Endothelial cell of umbilical vein (primary cell): ENCODE measurements at regions not wholly inside any gene's neighbourhood (a gene's known extent, or its start where the extent isn't known, plus 50 kb on each side); places are given as distances from the start of the nearest gene placed in this dataset.

Experiments
- BruUV-seq: library from RNA; stranded (reverse); fragments of 400-500 nt; replicated peaks from 2 replicates; lab custom pipeline; 2021; lab: Mats Ljungman, UMichigan
- CTCF ChIA-PET: fragments of 300-600, 350-600 bp; sonication (Branson Sonifier 250); formaldehyde crosslinking; loops from one replicate; lab custom pipeline; 2021; ENCODE audit warnings: antibody characterized with exemption, inconsistent platforms; lab: Charles Lee
- POLR2A ChIA-PET: fragments of 300-600, 350-600 bp; sonication (Branson Sonifier 250); formaldehyde crosslinking; loops from one replicate; lab custom pipeline; 2021; ENCODE audit warnings: antibody characterized with exemption, inconsistent platforms; lab: Charles Lee
- DNase-seq: peaks from one replicate; pipeline ENCODE4 v3.0.0-alpha.2; 2011; ENCODE audit warnings: low read depth, low spot score
- FAIRE-seq: peaks from 2 replicates; lab custom pipeline; 2011; peaks lifted over from hg19 to GRCh38; lab: Jason Lieb, UNC
- H2AFZ ChIP-seq: 2 replicates; pipeline ENCODE4 v1.6.0; 2012; ENCODE audit warnings: low read depth, low read length, control low read depth, inconsistent platforms
- H3K27ac ChIP-seq: 2 replicates; pipeline ENCODE4 v1.5.1; 2011; ENCODE audit warnings: low read depth, mild to moderate bottlenecking, control low read depth, low read length, moderate library complexity; ENCODE audit not compliant: insufficient read depth
- H3K27me3 ChIP-seq, 2 experiments: 2 replicates each; pipeline versions ENCODE4 v1.6.0 to v1.6.1; 2011; ENCODE audit warnings: low read length in 2 of 2, mixed read lengths in 1 of 2; ENCODE audit not compliant: control insufficient read depth in 2 of 2, insufficient read depth in 2 of 2
- H3K36me3 ChIP-seq, 2 experiments: 2 replicates in 1 of 2; 3 replicates in 1 of 2; pipeline ENCODE4 v1.5.1; 2011; ENCODE audit warnings: low read length in 2 of 2, mild to moderate bottlenecking in 1 of 2, moderate library complexity in 1 of 2; ENCODE audit not compliant: control insufficient read depth in 2 of 2, insufficient read depth in 2 of 2; ENCODE audit errors: extremely low read depth in 1 of 2
- H3K4me1 ChIP-seq: 3 replicates; pipeline ENCODE4 v1.5.1; 2011; ENCODE audit warnings: mild to moderate bottlenecking, low read length; ENCODE audit not compliant: control insufficient read depth, insufficient read depth; ENCODE audit errors: extremely low read depth
- H3K4me2 ChIP-seq: 2 replicates; pipeline ENCODE4 v1.6.1; 2011; ENCODE audit warnings: low read length, control low read depth, mixed read lengths; ENCODE audit not compliant: insufficient read depth
- H3K4me3 ChIP-seq, 3 experiments: fragments of 200-600 bp in 1 of 3; sonication (generic), shearing (Covaris generic) in 1 of 3; replicated peaks in 1 of 3; 2 replicates each; pipeline ENCODE4 v1.5.1; 2011 to 2016; ENCODE audit warnings: control low read depth in 3 of 3, low read length in 3 of 3, mild to moderate bottlenecking in 2 of 3, inconsistent platforms in 1 of 3, low read depth in 1 of 3, moderate library complexity in 1 of 3; ENCODE audit not compliant: insufficient read depth in 1 of 3
- H3K79me2 ChIP-seq: 2 replicates; pipeline ENCODE4 v1.6.0; 2012; ENCODE audit warnings: low read length, inconsistent platforms; ENCODE audit not compliant: control insufficient read depth, insufficient read depth
- H3K9ac ChIP-seq: replicated peaks from 2 replicates; pipeline ENCODE3; 2011; ENCODE audit warnings: low read length, control low read depth; ENCODE audit not compliant: insufficient read depth; ENCODE audit errors: extremely low read depth
- H3K9me1 ChIP-seq: replicated peaks from 3 replicates; pipeline ENCODE4 v1.6.0; 2011; ENCODE audit warnings: mild to moderate bottlenecking, low read length; ENCODE audit not compliant: control insufficient read depth, insufficient read depth; ENCODE audit errors: extremely low read depth
- H3K9me3 ChIP-seq: replicated peaks from 2 replicates; pipeline ENCODE4 v1.5.1; 2012; ENCODE audit warnings: low read length, inconsistent platforms; ENCODE audit not compliant: control insufficient read depth, insufficient read depth
- H4K20me1 ChIP-seq: replicated peaks from 2 replicates; pipeline ENCODE3; 2011; ENCODE audit warnings: mild to moderate bottlenecking, low read length; ENCODE audit not compliant: control insufficient read depth, insufficient read depth; ENCODE audit errors: extremely low read depth
- CTCF ChIP-seq, 2 donors: IDR thresholded peaks; 1 replicate in 1 of 2; 2 replicates in 1 of 2; pipeline ENCODE4 v1.5.1; 2011; ENCODE audit warnings: low read length in 2 of 2, mild to moderate bottlenecking in 2 of 2, moderate library complexity in 2 of 2, control low read depth in 1 of 2, inconsistent platforms in 1 of 2, low read depth in 1 of 2; ENCODE audit not compliant: insufficient read depth in 1 of 2; ENCODE audit errors: extremely low read depth in 1 of 2
- EZH2 ChIP-seq: IDR thresholded peaks from 2 replicates; pipeline ENCODE4 v1.6.1; 2012; ENCODE audit warnings: borderline replicate concordance, low read depth, mild to moderate bottlenecking, moderate library complexity, low read length, inconsistent platforms; ENCODE audit not compliant: severe bottlenecking
- FOS ChIP-seq: IDR thresholded peaks from 2 replicates; pipeline ENCODE4 v1.6.1; 2011; ENCODE audit warnings: mild to moderate bottlenecking, low read length, moderate library complexity, borderline replicate concordance; ENCODE audit not compliant: insufficient read depth
- GATA2 ChIP-seq: IDR thresholded peaks from 2 replicates; pipeline ENCODE4 v1.7.0; 2011; ENCODE audit warnings: low read depth, mild to moderate bottlenecking, moderate library complexity, mixed read lengths, low read length; ENCODE audit not compliant: insufficient read length, insufficient read depth
- JUN ChIP-seq: IDR thresholded peaks from 2 replicates; pipeline ENCODE4 v1.6.1; 2011; ENCODE audit warnings: borderline replicate concordance, low read depth; ENCODE audit not compliant: insufficient read length, insufficient read depth
- MAX ChIP-seq: IDR thresholded peaks from 2 replicates; pipeline ENCODE4 v1.6.1; 2011; ENCODE audit not compliant: insufficient read depth, insufficient read length
- MYC ChIP-seq: IDR thresholded peaks from one replicate; pipeline ENCODE4 v1.6.1; 2011; ENCODE audit warnings: mild to moderate bottlenecking, low read depth, low read length
- POLR2A ChIP-seq: IDR thresholded peaks from 2 replicates; pipeline ENCODE4 v1.6.1; 2012; ENCODE audit warnings: low read depth, mild to moderate bottlenecking, control low read depth, low read length
- POLR2AphosphoS5 ChIP-seq: IDR thresholded peaks from 2 replicates; pipeline ENCODE4 v1.6.1; 2012; ENCODE audit warnings: low read depth, mild to moderate bottlenecking, control low read depth, low read length, moderate library complexity; ENCODE audit not compliant: insufficient read depth
- dilution Hi-C: fragments of 300-500 bp; cut with MboI; formaldehyde crosslinking; loops from one replicate; pipeline ENCODE4 v1.15.0; 2019; ENCODE audit warnings: low sequenced_read_pairs; ENCODE audit not compliant: extremely low pct_ligation_motif_present
- intact Hi-C: fragments of 100-400 bp; cut with micrococcal nuclease; formaldehyde crosslinking; loops from one replicate; pipeline ENCODE4 v1.10.0; 2022

GRCh38 chr5:121189342-121190305, 662.1 kb upstream of the FTMT start:
- dilution Hi-C loops (no loop called here), intact Hi-C loops (loop anchor here (2.0 to 5.0 kb wide), 4 partner anchors 63 to 888 kb away; partner anchors contain the start of genes LOX and SRFBP1)
- no peak for TF ChIP-seq JUN
- peak; percentile 7 for TF ChIP-seq FOS
- no peak for TF ChIP-seq POLR2AphosphoS5
- Histone ChIP-seq H3K36me3 (no peaks in the 10 kb centered on the region), H3K27ac (peak overlapping the region; percentile 69), H3K4me3 (no peak overlapping the region), H4K20me1 (no peaks in the 10 kb centered on the region), H3K9ac (peak overlapping the region; percentile 8), H3K79me2 (no peaks in the 10 kb centered on the region), H3K4me1 (peaks cover 19% of the 10 kb centered on the region), H3K4me2 (peak overlapping the region; percentile 36), H3K9me3 (no peaks in the 10 kb centered on the region), H2AFZ (peak overlapping the region; percentile 81), H3K27me3 (no peaks in the 10 kb centered on the region), H3K9me1 (no peaks in the 10 kb centered on the region)
- FAIRE-seq (no peak), DNase-seq (peak; percentile 75)
- CTCF ChIA-PET: interaction anchor here (0.6 to 1.4 kb wide), 4 partner anchors 14 to 373 kb away, joined by 3 read pairs; no protein-coding TSS in a partner anchor
- BruUV-seq: TSS peak; percentile 96
- POLR2A ChIA-PET: no interaction called here

GRCh38 chr5:121199216-121199999, 652.3 kb upstream of the FTMT start:
- H3K4me1 ChIP-seq: no peaks in the 10 kb centered on the region
- CTCF ChIA-PET: no interaction called here
- POLR2A ChIA-PET: no interaction called here
- no peak for FAIRE-seq
- H3K4me3 ChIP-seq: no peak overlapping the region
- H2AFZ ChIP-seq: no peak overlapping the region
- BruUV-seq: no TSS peak
- H3K9ac ChIP-seq: no peak overlapping the region
- H3K9me3 ChIP-seq: no peaks in the 10 kb centered on the region
- dilution Hi-C loops (no loop called here), intact Hi-C loops (no loop called here)
- no peak overlapping the region for H3K27ac ChIP-seq
- no peak for TF ChIP-seq CTCF (IDR thresholded peaks at IDR 0.05; ENCODE audit: extremely low read depth in 1 of 2, insufficient read depth in 1 of 2, low read depth in 1 of 2, low read length in 2 of 2)
- no peak for TF ChIP-seq MAX
- no peak for TF ChIP-seq POLR2A
- TF ChIP-seq JUN: no peak
- no peak for TF ChIP-seq MYC
- TF ChIP-seq GATA2: no peak
- TF ChIP-seq EZH2: no peak
- no peak for TF ChIP-seq POLR2AphosphoS5
- TF ChIP-seq FOS: no peak
- H3K79me2 ChIP-seq: no peaks in the 10 kb centered on the region
- H3K4me2 ChIP-seq: no peak overlapping the region
- no peaks in the 10 kb centered on the region for H3K36me3 ChIP-seq
- no peak for DNase-seq
- no peaks in the 10 kb centered on the region for H3K9me1 ChIP-seq
- H3K27me3 ChIP-seq: no peaks in the 10 kb centered on the region
- no peaks in the 10 kb centered on the region for H4K20me1 ChIP-seq
